ENCODE measurements at regions not wholly inside any gene's neighbourhood (a gene's known extent, or its start where the extent isn't known, plus 50 kb on each side); places are given as distances from the start of the nearest gene placed in this dataset.

DNA sequence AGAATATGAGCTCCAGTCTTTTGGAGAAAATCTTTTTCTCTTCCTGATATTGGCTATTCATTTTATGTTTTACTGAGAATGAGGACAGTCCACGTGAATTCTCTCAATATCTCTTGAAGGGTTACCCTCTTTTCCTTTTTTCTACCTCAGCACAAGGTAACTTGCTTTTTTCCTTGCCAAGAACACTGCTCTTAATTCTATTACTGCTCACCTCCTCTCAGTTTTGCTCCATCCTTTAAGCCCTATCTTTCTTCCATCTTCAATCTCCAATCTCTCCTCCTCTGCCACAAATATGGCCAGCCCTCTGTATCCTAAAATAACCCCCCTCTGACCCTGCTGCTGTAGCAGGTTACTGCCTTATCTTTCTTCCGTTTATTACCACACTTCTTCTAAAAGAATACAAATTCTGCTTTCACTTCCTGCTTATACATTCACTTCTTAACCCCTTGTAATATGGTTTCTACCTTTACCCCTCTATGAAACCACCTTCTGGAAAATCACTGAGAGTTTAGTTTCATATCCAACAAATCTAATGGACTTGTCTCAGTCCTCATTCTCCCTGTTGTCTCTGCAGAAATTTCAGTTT lies 89.0 kb downstream of the NFKBIZ start:
- ATAC-seq (no peak), DNase-seq (no peak)
- Histone ChIP-seq H3K9me3 (ENCODE audit: control insufficient read depth, low read length) (no peaks in the 10 kb centered on the region), H3K4me1 (ENCODE audit: control insufficient read depth, insufficient read depth, low read length) (peaks cover 2% of the 10 kb centered on the region), H3K4me3 (ENCODE audit: low read length) (no peak overlapping the region), H3K27ac (ENCODE audit: low read length) (no peak overlapping the region), H3K27me3 (ENCODE audit: control insufficient read depth, insufficient read depth) (no peaks in the 10 kb centered on the region)
- WGBS: 27% methylated on average over 2 of the region's 2 CpGs
- intact Hi-C loops (cut with DNase I): no loop called here

DNA sequence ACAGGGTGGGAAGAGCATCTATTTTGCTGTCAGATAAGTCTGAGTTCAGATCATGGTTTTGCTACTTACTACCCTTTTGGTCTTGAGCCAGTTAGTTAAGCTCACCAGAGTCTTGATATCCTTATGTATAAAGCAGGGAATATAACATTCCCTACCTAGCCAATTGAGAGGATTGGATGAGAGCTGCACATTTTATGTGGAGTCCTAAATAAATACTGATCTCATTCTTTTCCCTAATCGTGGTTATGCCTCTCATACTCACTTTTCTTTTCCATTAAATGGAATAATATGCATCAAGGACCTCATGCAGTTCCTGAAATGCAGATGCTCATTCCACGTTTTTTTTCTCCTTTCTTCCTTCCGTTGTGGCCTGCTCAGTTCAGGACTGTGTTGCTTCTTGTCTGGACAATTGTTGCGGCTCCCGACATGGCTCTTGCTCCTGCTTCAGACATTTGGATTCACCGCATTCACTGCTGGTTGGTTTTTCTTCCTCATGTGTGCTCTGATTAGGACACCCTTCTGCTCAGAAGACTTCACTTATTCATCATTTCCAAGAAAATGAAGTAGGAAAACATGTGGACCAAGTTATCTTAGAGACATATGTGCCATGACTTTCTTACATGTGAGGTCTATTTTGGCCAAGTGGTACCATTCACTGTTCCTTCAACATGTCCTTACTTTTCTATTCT lies 90.2 kb downstream of the NFKBIZ start:
- no peaks in the 10 kb centered on the region for H3K9me3 ChIP-seq (ENCODE audit: control insufficient read depth, low read length)
- H3K27me3 ChIP-seq (ENCODE audit: control insufficient read depth, insufficient read depth): no peaks in the 10 kb centered on the region
- H3K27ac ChIP-seq (ENCODE audit: low read length): no peak overlapping the region
- DNase-seq: no peak
- no peak overlapping the region for H3K4me3 ChIP-seq (ENCODE audit: low read length)
- 82% methylated on average over 6 of the region's 6 CpGs for WGBS
- intact Hi-C loops (cut with DNase I): no loop called here
- ATAC-seq: no peak
- peaks cover 2% of the 10 kb centered on the region for H3K4me1 ChIP-seq (ENCODE audit: control insufficient read depth, insufficient read depth, low read length)

- H3K27ac ChIP-seq (ENCODE audit: low read length): no peak overlapping the region
- no peaks in the 10 kb centered on the region for H3K27me3 ChIP-seq (ENCODE audit: control insufficient read depth, insufficient read depth)
- H3K4me1 ChIP-seq (ENCODE audit: control insufficient read depth, insufficient read depth, low read length): peaks cover 2% of the 10 kb centered on the region
- no peak overlapping the region for H3K4me3 ChIP-seq (ENCODE audit: low read length)
- ATAC-seq: peak; percentile 92
- intact Hi-C loops (cut with DNase I): no loop called here
- peak in 2 of 3 donors; percentile 55 to 83 for DNase-seq
- WGBS: 18% methylated on average over 9 of the region's 9 CpGs
- no peaks in the 10 kb centered on the region for H3K9me3 ChIP-seq (ENCODE audit: control insufficient read depth, low read length)
These were observed 91.4 kb downstream of the NFKBIZ start for GRCh38 chr3:101940521-101941317.

DNA sequence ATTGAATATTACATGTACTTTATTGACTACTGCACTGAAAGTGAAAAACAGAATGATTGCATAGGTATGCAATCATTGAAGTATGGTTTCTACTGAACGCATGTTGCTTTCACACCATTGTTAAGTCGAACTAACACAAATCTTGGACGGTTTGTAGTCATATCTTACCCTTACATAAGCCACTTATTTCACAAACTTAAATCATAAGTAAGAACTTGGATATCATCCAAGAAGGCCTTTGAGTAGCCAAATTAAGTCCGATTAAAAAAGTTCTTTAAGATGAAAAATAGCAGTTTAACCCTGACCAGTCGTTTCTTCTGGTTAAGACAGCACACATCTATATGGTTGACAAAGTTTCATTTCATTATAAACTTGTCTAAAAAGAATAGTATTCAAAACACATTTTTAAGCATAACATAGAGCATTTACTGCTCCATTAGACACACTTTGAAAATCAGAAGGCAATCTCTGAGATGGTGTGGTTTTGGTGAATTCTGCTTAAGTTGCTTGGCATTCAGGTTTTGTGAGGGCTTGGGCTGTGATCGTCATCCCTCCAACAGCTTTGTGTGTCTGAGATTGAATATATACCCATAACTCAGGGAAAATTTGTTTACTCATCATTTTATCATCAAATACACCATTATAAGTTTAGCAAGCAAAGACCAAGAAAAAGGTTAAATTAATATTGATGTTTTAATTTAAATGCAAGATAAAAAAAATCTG lies 92.2 kb downstream of the NFKBIZ start:
- Histone ChIP-seq H3K4me3 (ENCODE audit: low read length) (no peak overlapping the region), H3K27me3 (ENCODE audit: control insufficient read depth, insufficient read depth) (no peaks in the 10 kb centered on the region), H3K27ac (ENCODE audit: low read length) (no peak overlapping the region), H3K4me1 (ENCODE audit: control insufficient read depth, insufficient read depth, low read length) (peaks cover 2% of the 10 kb centered on the region), H3K9me3 (ENCODE audit: control insufficient read depth, low read length) (no peaks in the 10 kb centered on the region)
- no peak for DNase-seq
- intact Hi-C loops (cut with DNase I): no loop called here
- 51% methylated on average over 6 of the region's 6 CpGs for WGBS
- ATAC-seq: no peak

DNA sequence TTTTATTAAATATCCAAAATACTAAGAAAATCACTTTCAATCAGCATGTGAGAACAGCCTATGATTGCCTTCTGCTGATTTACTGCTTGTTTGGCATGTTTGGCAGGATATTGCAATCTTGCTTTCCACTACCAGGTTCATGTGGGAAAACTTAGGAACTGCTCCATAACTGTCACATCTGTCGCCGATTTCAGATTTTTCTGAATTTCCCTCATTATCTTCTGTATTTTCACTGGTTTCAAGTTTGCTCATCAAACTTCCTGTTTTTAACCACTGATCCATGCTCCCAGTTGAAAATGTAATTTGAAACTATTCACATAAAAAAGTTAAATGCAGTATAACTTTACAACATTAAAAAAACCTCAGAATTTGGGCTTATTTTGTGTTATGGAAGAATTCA lies 93.0 kb downstream of the NFKBIZ start:
- Histone ChIP-seq H3K27ac (ENCODE audit: low read length) (no peak overlapping the region), H3K4me1 (ENCODE audit: control insufficient read depth, insufficient read depth, low read length) (peaks cover 2% of the 10 kb centered on the region), H3K9me3 (ENCODE audit: control insufficient read depth, low read length) (no peaks in the 10 kb centered on the region), H3K27me3 (ENCODE audit: control insufficient read depth, insufficient read depth) (no peaks in the 10 kb centered on the region), H3K4me3 (ENCODE audit: low read length) (no peak overlapping the region)
- DNase-seq (no peak), ATAC-seq (no peak)
- WGBS: 16% methylated on average over 2 of the region's 2 CpGs
- intact Hi-C loops (cut with DNase I): no loop called here

DNA sequence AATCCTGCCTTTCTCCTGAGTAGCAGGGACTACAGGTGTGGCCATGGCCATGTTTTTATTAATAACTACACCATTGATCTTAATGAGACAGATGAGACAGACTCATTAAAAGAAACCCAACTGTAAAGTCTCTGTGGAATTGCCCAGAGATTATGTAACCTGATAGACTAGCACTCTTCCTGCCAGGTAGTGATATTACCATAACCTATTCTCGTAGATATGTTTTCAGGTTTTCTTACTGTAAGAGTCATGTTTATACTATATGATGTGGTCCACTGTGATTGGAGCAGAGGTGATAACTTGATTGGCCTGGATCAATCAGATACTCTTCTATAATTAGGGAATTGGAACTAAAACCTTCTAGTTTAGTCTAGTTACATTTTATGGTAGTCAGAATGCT lies 93.7 kb downstream of the NFKBIZ start:
- ATAC-seq (no peak), DNase-seq (no peak)
- peaks cover 2% of the 10 kb centered on the region for H3K4me1 ChIP-seq (ENCODE audit: control insufficient read depth, insufficient read depth, low read length)
- intact Hi-C loops (cut with DNase I): no loop called here
- no peaks in the 10 kb centered on the region for H3K27me3 ChIP-seq (ENCODE audit: control insufficient read depth, insufficient read depth)
- no peak overlapping the region for H3K27ac ChIP-seq (ENCODE audit: low read length)
- H3K4me3 ChIP-seq (ENCODE audit: low read length): no peak overlapping the region
- H3K9me3 ChIP-seq (ENCODE audit: control insufficient read depth, low read length): no peaks in the 10 kb centered on the region
- 75% methylated on average over 1 of the region's 1 CpG for WGBS

- Histone ChIP-seq H3K4me3 (ENCODE audit: low read length) (no peak overlapping the region), H3K9me3 (ENCODE audit: control insufficient read depth, low read length) (no peaks in the 10 kb centered on the region), H3K27me3 (ENCODE audit: control insufficient read depth, insufficient read depth) (no peaks in the 10 kb centered on the region), H3K4me1 (ENCODE audit: control insufficient read depth, insufficient read depth, low read length) (peaks cover 2% of the 10 kb centered on the region), H3K27ac (ENCODE audit: low read length) (no peak overlapping the region)
- DNase-seq (no peak), ATAC-seq (no peak)
- intact Hi-C loops (cut with DNase I): no loop called here
- 87% methylated on average over 3 of the region's 3 CpGs for WGBS
These were observed 95.0 kb downstream of the NFKBIZ start for GRCh38 chr3:101944308-101944707.

GRCh38 chr3:101945980-101946379 lies 96.7 kb downstream of the NFKBIZ start:
- intact Hi-C loops (cut with DNase I): no loop called here
- H3K9me3 ChIP-seq (ENCODE audit: control insufficient read depth, low read length): no peaks in the 10 kb centered on the region
- no peak for ATAC-seq
- H3K4me1 ChIP-seq (ENCODE audit: control insufficient read depth, insufficient read depth, low read length): no peaks in the 10 kb centered on the region
- H3K27ac ChIP-seq (ENCODE audit: low read length): no peak overlapping the region
- H3K4me3 ChIP-seq (ENCODE audit: low read length): no peak overlapping the region
- H3K27me3 ChIP-seq (ENCODE audit: control insufficient read depth, insufficient read depth): no peaks in the 10 kb centered on the region
- DNase-seq: no peak

GRCh38 chr3:101946906-101947305 lies 97.6 kb downstream of the NFKBIZ start:
- no peak for DNase-seq
- 87% methylated on average over 3 of the region's 3 CpGs for WGBS

DNA sequence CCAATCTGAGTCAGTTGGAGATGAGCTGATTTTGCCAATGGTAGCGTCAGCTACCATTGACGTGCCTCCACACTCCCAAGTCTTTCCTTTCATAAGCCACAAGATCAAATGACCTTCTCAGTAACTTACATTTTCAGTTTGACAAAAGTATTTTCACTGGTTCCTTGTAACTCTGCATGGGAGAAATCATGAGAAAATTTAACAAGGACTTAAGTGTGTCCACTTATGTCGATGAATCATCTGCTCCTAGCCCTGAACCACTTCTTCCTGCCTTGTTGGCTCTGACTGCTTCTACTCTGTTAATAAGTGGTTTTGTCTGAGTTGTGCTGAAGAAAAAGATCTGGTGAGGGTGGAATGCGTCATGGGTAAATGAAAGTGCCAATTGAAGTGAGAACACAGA lies 101.2 kb downstream of the NFKBIZ start:
- no peaks in the 10 kb centered on the region for H3K9me3 ChIP-seq (ENCODE audit: control insufficient read depth, low read length)
- 81% methylated on average over 4 of the region's 4 CpGs for WGBS
- no peaks in the 10 kb centered on the region for H3K4me1 ChIP-seq (ENCODE audit: control insufficient read depth, insufficient read depth, low read length)
- peak; percentile 51 to 90 for ATAC-seq
- H3K27me3 ChIP-seq (ENCODE audit: control insufficient read depth, insufficient read depth): no peaks in the 10 kb centered on the region
- no peak overlapping the region for H3K4me3 ChIP-seq (ENCODE audit: low read length)
- H3K27ac ChIP-seq (ENCODE audit: low read length): peak overlapping the region; percentile 19
- DNase-seq: no peak
- intact Hi-C loops (cut with DNase I): no loop called here

More at GRCh38 chr3:101946906-101947305, 97.6 kb downstream of the NFKBIZ start:
- H3K27ac ChIP-seq (ENCODE audit: low read length): no peak overlapping the region
- H3K4me3 ChIP-seq (ENCODE audit: low read length): no peak overlapping the region
- H3K4me1 ChIP-seq (ENCODE audit: control insufficient read depth, insufficient read depth, low read length): no peaks in the 10 kb centered on the region
- intact Hi-C loops (cut with DNase I): no loop called here
- ATAC-seq: no peak
- no peaks in the 10 kb centered on the region for H3K9me3 ChIP-seq (ENCODE audit: control insufficient read depth, low read length)
- no peaks in the 10 kb centered on the region for H3K27me3 ChIP-seq (ENCODE audit: control insufficient read depth, insufficient read depth)

Data from right cardiac atrium (tissue), 5 donors.